ENCODE measurements at regions not wholly inside any gene's neighbourhood (a gene's known extent, or its start where the extent isn't known, plus 50 kb on each side); places are given as distances from the start of the nearest gene placed in this dataset.
"Not testable (repeated sequence)": the region's sequence is repeated elsewhere in the genome, so short reads cannot be mapped to it uniquely, and the experiment has no call there.

DNA sequence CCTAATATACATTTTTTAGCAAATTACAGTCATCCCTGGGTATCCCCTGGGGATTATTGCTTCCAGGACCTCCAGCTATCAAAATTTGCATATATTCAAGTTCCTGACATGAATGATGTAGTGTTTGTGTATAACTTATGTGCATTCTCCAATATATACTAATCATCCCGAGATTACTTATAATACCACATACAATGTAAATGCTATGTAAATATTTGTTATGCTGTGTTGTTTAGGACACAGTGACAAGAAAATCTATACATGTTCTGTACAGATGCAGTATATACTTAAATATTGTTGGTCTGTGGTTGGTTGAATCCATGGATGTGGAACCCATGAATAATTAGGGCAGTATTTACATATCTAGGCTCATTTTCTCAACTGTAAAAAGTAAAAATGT lies 1060.3 kb downstream of the DSC3 start:
- DNase-seq: no peak

DNA sequence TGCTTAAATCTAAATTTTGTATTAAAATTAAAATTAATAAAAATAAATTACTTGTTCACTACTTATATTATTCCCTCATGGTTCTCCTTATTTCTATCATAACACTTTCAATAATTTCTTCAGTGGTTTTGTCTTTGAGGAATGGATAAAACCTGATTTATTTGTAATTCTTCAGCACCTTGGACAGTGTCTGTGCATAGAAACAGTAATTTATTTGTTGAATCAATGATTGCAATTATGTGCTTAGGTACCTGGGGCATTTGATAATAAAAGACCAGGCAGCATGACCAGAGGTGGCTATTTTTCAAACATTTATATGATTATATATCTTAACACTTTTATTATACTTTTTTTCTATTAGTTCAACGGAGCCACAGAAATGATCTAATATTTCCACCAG lies 1062.7 kb downstream of the DSC3 start:
- no peak for DNase-seq

DNA sequence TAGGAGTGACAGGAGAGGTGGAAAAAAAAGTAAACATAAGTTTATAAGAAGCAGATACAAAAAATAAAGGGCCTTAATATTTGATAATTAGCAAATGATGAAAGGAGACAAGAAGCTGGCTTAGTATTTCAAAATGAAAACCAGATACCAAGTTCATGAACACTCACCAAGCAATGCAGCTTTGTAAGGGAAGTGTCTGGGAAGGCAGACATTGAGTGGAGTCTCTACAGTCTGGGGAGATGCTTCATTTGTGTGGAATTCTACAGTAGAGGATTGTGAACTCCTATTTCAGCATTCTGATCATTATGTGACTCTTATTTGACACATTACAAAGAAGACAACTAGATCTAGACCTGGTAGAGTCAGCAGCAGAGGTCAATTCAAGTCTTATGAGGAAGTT lies 1072.7 kb downstream of the DSC3 start:
- DNase-seq: no peak

DNA sequence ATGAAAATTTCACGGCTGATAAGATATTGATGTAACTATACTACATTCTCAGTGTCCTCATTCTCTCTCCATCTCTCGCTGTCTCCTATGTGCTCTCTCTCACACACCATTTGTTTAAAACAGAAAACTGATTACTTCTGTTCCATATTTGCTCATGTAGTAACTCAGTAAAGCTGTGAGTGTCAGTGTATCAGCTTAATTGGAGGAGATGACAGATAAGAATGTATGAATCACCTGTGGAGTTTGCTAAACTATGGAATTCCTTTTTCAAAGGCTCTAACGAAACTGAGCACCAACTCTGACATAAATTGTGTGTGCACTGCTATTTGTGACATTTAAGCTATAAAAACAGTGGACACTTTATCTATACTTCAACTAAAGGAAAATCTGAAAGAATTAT lies 1080.0 kb downstream of the DSC3 start:
- DNase-seq: no peak

DNA sequence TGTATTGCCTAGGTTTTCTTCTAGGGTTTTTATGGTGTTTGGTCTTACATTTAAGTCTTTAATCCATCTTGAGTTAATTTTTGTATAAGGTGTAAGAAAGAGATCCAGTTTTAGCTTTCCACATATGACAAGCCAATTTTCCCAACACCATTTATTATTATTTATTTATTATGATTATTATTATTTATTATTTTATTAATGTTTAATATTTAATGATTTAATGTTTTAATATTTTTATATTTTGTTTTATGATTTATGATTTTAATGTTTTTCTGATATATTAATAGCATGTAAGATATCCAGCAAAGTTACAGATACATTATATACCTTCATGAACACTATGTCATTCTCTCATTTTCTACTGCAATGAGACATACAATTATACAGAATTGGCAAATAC lies 1082.0 kb downstream of the DSC3 start:
- no peak for DNase-seq

DNA sequence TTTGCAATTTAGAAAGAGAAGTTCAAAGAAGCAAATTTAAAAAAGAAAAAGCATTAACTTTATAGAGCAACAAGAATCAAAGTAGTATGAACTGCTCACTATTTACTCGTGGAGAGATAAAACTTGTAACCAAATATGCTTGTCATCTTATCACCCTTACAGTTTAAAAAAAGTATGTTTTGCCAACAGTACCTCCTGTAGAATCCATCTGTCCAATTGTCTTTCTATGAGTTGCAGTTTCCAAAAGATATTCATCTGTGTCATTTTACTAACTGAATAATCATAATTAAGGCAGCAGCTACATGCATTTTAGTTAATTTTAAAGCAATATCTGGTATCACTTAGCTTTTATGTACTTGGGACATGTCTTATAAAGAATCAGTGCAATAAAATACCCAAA lies 1112.3 kb downstream of the DSC3 start:
- DNase-seq: no peak

DNA sequence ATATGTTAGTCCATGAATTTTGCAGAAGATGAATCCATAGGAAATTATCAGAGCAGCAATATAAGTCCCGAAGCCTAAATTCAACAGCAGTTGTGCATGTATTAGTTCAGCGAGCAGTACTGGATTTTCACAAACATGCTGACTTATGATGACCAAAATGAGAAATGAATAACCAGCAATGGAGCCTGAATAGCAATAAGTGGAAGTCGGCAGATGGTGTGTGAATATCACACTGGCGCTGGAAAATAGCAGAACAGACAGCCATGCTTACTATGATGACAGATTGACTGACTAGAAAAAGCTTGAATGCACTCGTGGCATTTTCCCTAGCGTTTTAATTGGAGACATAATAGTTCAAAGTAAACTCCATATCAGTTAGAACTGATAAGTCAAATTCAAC lies 1114.5 kb downstream of the DSC3 start:
- no peak for DNase-seq

DNA sequence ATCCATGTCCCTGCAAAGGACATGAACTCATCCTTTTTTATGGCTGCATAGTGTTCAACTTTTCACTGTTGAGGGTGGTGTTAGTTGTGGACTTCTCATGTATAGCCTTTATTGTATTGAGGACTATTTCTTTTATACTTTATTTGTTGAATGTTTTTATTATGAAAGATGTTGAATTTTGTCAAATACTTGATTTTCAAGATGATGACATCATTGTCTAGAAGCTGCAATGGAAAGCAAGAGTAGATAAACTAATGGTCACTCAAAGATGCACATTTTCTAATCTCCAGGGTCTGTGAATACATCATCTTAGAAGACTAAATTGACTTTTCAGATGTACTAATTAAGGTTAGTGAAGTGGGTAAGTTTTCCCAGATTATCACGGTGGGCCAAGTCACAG lies 1117.0 kb downstream of the DSC3 start:
- no peak for DNase-seq

DNA sequence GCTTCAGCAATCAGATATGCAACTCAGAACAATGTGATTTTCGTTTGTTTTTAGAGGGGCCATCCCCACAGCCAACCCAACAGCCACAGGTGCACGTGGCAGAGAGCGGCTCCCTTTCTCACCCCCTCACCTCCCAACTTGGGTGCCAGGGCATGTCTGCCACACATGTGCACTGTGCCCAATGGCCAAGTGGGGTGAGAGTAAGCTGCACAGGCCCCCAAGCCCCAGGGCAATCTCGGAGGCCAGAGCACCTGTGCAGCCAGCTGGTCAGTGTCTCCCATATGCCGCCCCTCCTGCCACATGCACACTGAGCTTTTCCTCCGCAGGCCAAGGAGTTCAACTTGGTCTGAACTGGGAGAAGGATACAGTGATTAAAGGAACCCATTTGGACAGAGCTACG lies 1130.2 kb downstream of the DSC3 start:
- no peak for DNase-seq

DNA sequence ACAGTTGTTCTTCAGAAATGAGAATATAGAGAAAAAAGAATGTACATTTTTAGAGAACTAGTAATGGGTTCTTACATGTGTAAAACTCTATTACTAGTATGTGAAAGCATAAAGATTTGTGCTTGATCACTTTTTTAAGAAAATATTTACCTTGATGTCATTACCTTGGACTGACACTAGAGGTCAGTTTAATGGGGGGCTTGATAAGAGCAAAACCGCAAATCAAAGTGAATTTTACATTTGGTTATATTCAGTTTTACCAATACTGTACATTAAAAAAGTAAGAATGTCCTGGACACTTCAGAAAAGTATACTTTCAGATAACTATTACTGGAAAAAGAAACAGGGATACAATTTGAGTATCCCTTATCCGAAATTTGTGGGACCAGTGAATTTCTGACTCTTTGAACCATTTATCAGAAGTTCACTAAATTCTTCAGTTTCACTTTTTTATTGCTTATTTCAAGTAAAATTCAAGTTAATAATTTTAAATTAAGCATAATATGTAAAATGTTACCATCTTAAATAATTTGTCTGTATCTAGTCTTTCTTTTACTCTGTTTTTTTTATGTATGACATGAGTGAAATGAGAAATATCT lies 1149.5 kb downstream of the DSC3 start:
- DNase-seq: no peak

DNA sequence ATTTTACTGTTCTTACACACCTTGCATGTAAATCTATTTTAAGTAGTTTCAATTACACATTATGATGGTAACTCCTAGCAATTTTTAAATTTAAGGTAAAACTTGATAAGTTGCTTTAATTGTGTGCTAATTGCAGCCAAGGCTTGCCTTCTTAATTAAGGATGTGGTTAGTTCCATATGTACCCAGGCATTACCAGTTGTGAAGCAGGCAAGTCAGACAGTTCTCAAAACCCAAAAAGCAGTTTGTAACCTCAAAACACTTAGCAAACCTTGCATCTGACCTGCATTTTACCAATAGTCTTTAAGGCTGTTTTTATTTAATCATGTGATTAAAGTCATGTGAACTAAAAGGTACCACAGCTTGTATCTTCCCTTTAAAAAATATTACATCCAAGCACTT lies 1159.4 kb downstream of the DSC3 start:
- DNase-seq: no peak

DNA sequence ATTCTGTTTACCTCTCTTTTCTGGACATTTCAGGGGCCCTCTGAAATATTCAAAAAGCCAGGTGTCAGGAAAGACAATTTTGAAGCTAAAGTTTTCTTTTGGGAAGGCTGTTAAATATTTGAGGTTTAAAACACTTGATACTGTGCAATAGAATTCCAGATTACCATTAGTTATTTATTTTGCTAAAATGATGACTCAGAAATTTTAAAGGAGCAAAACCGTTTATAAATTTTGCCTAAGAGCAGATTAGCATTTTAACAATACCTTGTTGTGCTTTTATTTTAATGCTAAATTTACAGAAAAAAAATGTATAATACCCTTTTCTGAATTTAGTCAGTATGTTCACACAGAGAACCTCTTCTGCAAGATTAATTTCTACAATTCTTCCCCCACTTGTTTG lies 1159.9 kb downstream of the DSC3 start:
- no peak for DNase-seq

DNA sequence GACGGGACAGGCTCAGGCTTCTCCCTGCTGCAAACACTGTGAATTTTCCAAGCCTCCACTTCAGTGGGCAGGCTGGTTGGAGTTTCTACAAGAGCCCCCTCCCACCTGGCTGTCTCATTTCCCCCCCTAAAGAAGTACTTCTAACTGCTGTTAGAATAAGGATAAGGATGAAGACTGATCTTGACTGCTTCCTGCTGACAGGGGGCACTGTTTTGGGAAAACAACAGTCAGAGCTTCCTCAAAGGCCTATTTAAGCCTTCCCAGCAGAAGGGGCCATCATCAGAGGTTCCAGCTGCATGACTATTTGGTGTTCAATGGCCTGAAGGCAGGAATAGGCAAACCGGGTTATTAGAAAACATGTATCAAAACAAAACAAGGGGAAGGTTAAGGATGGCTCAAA lies 1162.8 kb downstream of the DSC3 start:
- DNase-seq: no peak

DNA sequence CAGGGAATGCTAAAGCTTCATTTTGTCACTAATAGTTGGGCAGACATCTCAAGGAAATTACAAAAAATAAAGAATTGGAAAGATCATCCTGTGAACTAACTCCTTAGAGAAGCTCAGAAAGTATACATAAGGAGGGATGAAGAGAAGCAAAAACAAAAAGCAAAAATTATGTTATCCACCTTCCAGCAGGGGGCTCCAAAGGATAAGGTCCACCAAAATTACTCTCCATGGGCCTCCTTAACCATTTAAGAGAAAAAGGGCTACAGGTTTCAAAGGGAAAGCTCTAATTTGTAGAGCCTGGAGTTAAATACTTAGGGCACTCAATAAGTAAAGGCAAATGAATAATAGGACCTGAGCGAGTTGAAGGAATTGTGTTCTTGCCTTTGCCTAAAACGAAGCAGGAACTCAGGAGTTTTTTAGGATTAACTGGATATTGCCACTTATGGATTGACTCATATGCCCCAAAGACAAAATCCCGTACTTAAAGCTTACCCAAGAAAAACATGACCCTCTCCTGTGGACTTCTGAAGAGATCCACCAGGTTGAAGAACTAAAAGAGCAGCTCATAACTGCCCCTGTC lies 1167.9 kb downstream of the DSC3 start:
- DNase-seq: no peak

DNA sequence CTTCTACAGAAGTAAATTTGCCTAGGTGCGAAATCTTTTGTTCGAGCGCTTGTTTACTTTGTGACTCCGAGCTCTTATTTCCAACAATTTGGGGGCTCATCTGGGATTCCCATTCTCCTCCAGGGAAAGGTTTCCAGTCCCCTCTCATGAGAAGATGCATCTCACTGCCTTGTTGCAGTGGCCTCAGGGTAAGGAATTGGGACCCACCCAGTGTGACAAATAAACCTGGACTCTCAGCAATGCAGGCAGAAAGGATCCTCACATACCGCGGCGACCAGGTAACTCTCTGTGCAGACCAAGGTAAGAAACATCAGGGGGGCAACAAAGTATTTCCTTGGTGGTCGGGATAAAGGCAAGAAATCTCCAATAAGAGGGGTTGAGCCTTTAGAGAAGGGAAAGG lies 1169.3 kb downstream of the DSC3 start:
- DNase-seq: no peak

DNA sequence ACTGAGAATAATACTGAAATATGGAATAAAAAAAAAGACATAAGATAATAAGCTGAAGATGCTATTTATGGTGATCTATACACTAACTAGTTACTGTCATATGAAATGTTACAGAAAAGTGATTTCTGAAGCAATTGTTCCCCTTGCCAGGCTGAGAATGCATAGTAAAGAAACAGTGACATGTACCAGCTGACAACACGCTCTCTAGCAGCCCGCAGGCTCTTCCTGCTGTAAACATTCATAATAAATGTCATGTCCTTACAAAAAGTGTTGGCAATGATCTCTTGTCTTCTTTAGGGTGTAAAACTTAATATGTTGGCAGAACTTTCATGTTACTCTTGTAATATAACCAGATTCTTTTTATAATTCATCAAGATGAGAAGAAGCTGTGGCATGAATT lies 1171.3 kb downstream of the DSC3 start:
- DNase-seq: no peak

DNA sequence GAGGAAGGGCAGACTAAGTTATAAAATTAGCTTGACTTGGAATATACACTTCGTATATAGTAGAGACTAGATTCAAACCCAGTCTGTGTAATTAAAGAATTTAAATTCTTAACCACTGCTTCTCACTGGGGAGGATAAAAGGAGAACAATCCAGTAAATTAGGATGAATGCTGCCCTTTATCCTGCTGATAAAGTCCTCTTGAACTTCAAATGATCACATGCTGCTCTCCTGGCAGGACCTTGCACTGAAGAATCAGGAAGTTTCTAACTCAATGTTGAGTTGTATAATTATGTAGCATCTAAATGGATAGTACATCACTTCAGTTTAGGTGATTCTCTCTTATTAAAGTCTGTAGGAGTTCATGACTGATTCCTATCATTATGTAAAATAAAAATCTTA lies 1179.7 kb downstream of the DSC3 start:
- no peak for DNase-seq

DNA sequence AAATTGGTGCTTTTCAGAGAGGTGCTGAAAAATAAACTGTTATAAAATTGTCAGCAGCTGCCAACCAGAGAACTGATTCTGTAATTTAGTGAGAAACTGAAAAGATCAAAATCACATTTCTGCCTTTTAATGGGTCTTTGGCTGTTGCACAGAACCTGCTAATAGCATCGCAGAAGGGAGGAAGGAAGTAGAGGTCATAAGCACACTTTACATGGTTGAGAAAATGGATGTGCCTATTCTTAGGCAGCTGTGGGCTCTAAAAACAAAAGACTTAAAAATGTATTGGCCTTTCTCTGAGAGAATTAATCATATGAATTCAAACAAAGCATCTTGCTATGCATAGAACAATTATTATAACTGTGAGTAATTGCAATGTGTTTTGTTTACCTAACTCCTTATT lies 1186.9 kb downstream of the DSC3 start:
- no peak for DNase-seq

DNA sequence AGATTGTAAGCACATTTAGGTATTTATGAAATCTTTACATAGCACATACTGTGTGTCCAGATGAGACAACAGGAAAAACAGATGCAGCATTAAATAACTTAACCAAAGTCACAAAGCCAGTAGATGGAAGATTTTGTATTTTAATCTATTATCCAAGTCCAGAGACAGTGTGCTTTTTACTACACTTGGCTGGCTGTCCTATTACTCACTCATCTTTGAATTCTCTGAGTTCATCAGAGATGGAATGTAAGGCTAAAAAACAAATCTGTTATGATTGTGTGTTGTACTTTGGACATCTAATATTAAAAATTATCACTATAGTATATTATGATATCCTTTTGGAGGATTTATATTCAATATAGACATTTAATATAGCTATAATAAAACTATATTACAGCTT lies 1189.4 kb downstream of the DSC3 start:
- DNase-seq: no peak

DNA sequence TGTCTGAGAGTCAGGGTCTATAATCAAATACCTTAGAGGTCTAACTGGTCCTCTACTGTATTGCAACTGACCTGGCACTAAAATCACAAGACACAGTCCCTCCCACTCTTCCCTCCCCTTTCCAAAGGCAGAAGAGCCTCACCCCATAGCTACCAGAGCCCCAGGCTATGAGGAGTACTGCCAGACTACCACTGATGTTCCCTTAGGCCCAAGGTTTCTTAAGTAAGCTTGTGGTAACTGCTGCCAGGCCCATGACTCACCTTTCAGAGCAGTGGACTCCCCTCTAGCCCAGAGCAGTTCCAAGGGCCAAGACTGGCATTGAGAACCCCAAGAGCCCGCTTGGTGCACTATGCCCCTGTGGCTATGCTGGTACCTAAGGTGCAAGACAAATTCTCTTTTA lies 1193.4 kb downstream of the DSC3 start:
- DNase-seq: no peak

DNA sequence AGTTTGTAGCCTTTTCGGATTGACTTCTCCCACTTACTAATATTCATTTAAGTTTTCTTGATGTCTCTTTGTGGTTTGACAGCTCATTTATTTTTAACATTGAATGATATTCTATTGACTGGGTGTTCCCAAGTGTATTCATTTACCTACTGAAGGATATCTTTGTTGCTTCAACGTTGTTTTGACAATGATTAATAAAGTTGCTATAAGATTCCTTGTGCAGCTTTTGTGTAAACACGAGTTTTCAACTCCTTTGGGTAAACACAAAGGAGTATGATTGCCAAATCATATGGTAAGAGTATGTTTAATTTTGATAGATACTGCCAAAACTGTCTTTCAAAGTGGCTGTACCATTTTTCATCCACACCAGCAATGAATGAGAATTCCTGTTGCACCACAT lies 1200.9 kb downstream of the DSC3 start:
- no peak for DNase-seq

DNA sequence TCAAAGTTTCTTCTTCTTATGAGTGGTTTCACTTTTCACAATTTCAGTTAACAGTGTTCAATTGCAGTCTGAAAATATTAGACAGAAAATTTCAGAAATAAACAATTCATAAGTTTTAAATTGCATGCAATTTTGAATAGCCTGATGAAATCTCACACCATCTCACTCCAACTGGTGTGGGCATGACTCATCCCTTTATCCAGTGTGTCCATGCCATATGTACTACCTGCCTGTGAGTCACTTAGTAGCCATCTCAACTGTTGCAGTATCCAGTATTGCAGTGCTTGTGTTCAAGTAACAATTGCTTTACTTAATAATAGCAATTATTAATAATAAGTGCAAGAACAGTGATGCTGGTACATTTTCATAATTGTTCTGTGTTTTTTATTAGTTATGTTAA lies 1202.5 kb downstream of the DSC3 start:
- no peak for DNase-seq

DNA sequence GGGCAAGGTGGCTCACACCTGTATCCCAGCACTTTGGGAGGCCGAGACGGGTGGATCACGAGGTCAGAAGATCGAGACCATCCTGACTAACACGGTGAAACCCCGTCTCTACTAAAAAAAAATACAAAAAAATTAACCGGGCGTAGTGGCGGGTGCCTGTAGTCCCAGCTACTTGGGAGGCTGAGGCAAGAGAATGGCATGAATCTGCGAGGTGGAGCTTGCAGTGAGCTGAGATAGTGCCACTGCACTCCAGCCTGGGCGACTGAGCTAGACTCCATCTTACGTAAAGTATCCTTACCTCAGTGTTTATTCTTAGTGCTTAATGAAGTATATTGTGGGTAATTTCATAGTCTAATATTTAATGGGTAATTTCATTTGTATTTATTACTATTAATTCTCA lies 1203.6 kb downstream of the DSC3 start:
- not testable (repeated sequence) for DNase-seq

DNA sequence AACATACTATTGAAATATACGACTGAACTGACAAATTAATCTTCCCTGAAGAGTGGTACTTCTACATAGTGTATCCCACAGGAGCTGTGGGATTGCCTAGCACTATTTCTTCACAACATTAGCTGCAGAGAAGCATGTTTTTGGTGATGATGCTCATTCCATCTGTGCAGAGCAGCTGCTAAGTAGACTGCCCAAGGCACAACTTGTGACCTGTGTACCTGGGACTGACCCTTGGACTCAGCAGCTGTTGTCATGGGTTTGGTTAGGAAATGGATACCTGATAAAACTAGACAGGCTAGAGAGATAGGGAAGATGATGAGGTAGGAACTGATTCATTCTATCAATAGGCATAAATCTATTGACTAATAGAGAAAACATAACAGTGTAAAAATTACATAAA lies 1204.0 kb downstream of the DSC3 start:
- no peak for DNase-seq

DNA sequence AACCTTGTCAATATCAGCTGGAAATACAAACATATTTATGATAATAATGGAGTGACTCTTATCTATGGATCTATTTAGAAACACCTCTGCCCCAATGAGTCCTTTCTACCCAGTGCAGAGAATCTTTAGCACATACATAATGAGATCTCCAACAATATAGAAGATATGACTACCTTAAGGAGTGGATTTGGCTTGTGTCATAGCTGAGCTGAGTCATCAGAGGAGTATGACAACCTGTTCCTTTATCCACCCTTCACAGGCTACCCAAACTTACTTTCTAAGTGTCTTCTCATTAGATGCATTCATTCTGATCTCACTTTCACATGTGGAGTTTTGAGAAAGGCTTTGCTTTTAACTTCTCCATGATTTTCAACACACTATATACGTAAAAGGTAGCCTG lies 1218.9 kb downstream of the DSC3 start:
- DNase-seq: no peak

DNA sequence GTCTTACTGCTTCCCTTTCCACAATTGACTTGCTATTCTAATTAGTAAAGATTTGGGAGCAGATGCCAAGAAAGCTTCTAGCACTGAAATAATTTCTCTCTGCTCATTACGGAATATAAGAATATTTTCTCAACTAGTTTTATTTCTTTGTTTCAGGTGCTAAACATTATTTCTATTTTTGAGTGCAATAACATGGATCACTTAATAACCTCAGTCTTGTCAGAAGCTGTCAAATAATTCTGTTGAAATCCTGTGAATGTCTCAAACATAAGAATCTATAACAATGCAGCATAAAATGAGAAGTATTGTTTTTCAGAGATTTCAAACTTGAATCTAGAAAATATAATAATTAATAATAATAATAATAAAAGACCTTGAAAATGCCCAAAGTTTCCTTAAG lies 1221.0 kb downstream of the DSC3 start:
- DNase-seq: no peak

Data from NCI-H2227 treated with DMSO at 0.1 percent for 48 hours (cell line).